NCI-H2029 (cell line): ENCODE measurements at regions not wholly inside any gene's neighbourhood (a gene's known extent, or its start where the extent isn't known, plus 50 kb on each side); places are given as distances from the start of the nearest gene placed in this dataset.

Experiments used
- DNase-seq: peaks from one replicate; lab custom pipeline; 2025; lab: John Stamatoyannopoulos, UW

- DNase-seq: no peak
Observed at GRCh38 chr3:168292296-168292695, 196.6 kb upstream of the GOLIM4 start.

GRCh38 chr3:168289471-168290008 is 193.8 kb upstream of the GOLIM4 start:
- no peak for DNase-seq

GRCh38 chr3:168288511-168289401 is 193.0 kb upstream of the GOLIM4 start:
- no peak for DNase-seq

- DNase-seq: no peak
Observed at GRCh38 chr3:168285506-168285905, 189.8 kb upstream of the GOLIM4 start.

- DNase-seq: no peak
Observed at GRCh38 chr3:168284728-168285127, 189.0 kb upstream of the GOLIM4 start.

GRCh38 chr3:168275662-168276061 is 179.9 kb upstream of the GOLIM4 start:
- no peak for DNase-seq

- DNase-seq: no peak
Observed at GRCh38 chr3:168273917-168274316, 178.2 kb upstream of the GOLIM4 start.

GRCh38 chr3:168273036-168273435 is 177.3 kb upstream of the GOLIM4 start:
- DNase-seq: no peak

GRCh38 chr3:168272343-168272985 is 176.7 kb upstream of the GOLIM4 start:
- DNase-seq: no peak

GRCh38 chr3:168271932-168272331 is 176.2 kb upstream of the GOLIM4 start:
- DNase-seq: no peak

- DNase-seq: no peak
Observed at GRCh38 chr3:168269001-168269400, 173.3 kb upstream of the GOLIM4 start.

GRCh38 chr3:168267179-168267578 is 171.5 kb upstream of the GOLIM4 start:
- DNase-seq: no peak

GRCh38 chr3:168266335-168266734 is 170.6 kb upstream of the GOLIM4 start:
- no peak for DNase-seq

- DNase-seq: no peak
Observed at GRCh38 chr3:168262887-168263286, 167.2 kb upstream of the GOLIM4 start.

GRCh38 chr3:168260859-168261258 is 165.1 kb upstream of the GOLIM4 start:
- DNase-seq: no peak

- no peak for DNase-seq
Observed at GRCh38 chr3:168251371-168251770, 155.6 kb upstream of the GOLIM4 start.

- no peak for DNase-seq
Observed at GRCh38 chr3:168250415-168250861, 154.7 kb upstream of the GOLIM4 start.

GRCh38 chr3:168249550-168250414 is 154.1 kb upstream of the GOLIM4 start:
- DNase-seq: peak; percentile 60

GRCh38 chr3:168249205-168249549 is 153.5 kb upstream of the GOLIM4 start:
- DNase-seq: no peak

GRCh38 chr3:168248383-168249204 is 152.9 kb upstream of the GOLIM4 start:
- no peak for DNase-seq

- no peak for DNase-seq
Observed at GRCh38 chr3:168241156-168241555, 145.4 kb upstream of the GOLIM4 start.
